KG1 (cell line): ENCODE measurements at regions not wholly inside any gene's neighbourhood (a gene's known extent, or its start where the extent isn't known, plus 50 kb on each side); places are given as distances from the start of the nearest gene placed in this dataset.
"Not testable (repeated sequence)": the region's sequence is repeated elsewhere in the genome, so short reads cannot be mapped to it uniquely, and the experiment has no call there.

Experiments
- DNase-seq: peaks from one replicate; lab custom pipeline; 2025; lab: John Stamatoyannopoulos, UW

DNA sequence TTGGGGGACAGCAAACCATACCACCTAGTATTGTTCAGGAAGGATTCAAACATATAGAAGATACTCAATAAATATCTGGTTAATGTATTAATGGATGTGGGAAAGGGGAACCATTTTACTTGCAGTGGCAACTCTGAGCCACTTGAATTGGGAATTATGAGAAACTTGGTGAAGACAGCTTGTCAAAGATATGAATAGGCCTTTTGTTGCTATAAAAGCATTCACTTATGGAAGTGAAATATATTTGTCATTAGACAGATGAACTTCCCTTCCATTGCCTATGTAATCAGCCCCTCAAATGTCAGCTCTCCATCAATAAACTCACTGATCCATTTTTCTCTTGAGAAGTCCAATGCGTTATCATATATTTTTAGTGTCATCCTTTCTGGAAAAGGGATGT, 56.1 kb downstream of the GPR85 start:
- no peak for DNase-seq

DNA sequence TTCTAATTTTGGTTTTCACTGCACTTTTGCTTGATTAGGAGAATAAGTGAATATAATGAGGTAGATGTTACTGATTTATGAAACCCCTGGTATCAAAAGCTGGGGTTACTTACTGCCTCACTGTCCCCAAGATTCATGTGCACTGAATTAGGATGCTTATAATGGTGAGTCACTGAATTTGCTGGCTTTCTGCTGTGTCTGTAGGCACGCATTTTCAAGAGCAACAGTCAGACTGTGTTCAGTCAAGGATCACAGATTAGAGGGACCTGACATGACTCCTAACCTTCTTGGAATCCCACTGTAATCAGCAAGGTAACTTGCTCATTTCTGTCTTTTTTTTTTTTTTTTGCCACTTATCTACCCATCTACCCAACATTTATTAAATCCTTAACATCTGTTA, 59.7 kb downstream of the GPR85 start:
- DNase-seq, result no peak

DNA sequence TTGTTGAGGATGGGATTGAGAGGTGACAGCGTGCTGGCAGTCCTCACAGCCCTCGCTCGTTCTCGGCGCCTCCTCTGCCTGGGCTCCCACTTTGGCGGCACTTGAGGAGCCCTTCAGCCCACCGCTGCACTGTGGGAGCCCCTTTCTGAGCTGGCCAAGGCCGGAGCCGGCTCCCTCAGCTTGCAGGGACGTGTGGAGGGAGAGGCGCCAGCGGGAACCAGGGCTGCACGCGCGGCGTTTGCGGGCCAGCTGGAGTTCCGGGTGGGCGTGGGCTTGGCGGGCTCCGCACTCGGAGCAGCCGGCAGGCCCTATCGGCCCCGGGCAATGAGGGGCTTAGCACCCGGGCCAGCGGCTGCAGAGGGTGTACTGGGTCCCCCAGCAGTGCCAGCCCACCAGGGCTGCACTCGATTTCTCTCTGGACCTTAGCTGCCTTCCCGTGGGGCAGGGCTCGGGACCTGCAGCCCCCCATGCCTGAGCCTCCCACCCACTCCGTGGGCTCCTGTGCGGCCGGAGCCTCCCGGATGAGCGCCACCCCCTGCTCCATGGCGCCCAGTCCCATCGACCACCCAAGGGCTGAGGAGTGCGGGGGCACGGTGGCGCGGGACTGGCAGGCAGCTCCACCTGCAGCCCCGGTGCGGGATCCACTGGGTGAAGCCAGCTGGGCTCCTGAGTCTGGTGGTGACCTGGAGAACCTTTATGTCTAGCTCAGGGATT, 69.3 kb downstream of the GPR85 start:
- DNase-seq, result not testable (repeated sequence)

DNA sequence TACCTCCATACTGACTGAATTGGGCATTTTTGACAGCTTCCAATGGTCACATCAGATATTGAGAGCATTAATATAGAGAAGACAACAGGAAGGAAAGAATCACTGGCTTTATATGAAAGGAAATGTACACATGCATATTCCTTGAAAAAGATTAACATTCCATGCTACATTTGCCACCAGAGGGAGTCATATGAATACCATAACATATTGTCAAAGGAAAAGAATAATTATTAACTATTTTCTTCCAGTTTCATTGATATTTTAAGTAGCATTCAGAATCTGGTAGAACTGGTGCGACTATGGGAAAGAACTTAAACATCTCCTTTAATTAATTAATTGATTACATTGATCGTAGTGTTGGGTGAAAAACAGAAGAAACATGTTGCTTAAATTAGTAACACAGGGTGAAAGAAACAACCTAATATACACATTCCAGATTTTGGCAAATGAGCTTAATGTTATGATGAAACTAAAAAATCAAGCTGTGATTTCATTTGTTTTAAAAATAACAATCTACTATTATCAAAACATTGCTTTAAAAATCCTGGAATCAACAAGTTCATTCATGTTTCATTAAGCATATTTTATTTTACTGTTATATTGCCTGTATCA, 71.5 kb downstream of the GPR85 start:
- DNase-seq, result no peak

DNA sequence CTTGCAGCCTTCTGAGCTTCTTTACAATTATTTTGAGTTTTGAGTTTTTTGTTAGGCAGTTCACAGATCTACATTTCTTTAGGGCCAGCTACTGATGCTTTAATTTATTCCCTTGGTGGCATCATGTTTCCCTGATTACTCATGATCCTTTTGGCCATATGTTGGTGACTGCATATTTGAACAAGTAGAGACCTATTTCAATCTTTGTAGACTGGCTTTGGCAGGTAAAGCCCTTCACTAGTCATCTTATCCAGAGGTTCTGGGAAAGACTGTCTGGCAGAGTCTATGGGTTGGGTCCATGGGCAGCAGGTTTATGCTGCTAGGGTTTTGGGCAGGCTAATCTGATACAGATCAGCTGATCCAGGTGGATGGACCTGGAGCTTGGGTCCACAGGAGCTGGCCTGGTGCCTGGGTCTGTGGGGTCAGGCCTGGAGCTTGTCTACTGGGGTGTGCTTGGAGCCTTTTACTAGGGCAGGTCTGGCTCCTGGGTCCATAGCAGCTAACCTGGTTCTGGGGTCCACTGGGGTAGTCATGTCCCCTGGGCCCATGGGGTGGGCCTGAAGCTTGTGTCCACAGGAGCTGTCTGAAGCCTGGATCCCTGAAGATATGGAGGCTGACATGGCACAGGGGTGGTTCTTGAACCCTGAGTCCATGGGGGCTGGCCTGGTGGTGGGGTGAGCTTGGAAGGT, 72.7 kb downstream of the GPR85 start:
- DNase-seq, result no peak

DNA sequence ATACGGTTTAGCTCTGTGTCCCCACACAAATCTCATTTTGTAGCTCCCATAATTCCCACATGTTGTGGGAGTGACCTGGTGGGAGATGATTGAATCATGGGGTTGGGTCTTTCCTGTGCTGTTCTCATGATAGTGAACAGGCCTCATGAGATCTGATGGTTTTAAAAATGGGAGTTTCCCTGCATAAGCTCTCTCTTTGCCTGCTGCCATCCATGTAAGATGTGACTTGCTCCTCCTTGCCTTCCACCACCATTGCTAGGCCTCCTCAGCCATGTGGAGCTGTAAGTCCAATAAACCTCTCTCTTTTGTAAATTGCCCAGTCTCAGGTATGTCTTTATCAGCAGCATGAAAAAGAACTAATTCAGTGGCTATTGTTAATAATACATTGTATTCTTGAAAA, 73.8 kb downstream of the GPR85 start:
- not testable (repeated sequence) for DNase-seq

DNA sequence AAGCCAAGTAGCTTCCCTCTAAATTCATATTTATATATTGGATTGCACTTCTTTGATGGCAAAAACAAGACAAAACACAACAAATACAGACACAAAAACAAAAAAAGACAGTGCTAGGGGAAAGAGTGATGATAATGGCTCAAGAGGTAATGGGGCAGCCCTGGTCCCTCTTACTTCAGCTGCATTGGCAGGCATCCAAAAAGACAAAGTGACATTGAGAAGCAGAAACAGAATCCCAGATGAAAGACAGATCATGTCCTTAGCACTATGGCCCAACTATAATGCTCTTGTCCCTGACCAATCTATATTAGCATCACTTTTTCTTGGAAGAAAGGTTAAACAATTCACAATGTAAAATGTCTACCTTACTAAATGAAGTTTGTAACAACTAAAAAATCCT, 76.2 kb downstream of the GPR85 start:
- no peak for DNase-seq

DNA sequence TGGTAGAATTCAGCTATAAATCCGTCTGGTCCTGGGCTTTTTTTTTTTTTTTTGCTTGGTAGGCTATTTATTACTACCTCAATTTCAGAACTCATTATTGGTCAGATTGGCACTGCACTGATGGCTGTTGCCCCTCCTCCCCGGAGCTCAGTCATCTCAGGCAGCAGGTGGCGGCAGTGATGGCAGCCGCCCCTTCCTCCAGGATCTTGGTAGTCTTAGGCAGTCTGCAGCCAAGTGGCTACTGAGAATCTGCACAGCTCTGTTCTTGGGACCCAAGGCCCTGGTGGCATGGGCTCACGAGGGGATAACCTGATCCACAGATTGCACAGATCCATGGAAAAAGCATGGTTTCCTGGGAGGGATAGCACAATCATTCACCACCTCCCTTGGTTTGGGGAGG, 77.9 kb downstream of the GPR85 start:
- no peak for DNase-seq

DNA sequence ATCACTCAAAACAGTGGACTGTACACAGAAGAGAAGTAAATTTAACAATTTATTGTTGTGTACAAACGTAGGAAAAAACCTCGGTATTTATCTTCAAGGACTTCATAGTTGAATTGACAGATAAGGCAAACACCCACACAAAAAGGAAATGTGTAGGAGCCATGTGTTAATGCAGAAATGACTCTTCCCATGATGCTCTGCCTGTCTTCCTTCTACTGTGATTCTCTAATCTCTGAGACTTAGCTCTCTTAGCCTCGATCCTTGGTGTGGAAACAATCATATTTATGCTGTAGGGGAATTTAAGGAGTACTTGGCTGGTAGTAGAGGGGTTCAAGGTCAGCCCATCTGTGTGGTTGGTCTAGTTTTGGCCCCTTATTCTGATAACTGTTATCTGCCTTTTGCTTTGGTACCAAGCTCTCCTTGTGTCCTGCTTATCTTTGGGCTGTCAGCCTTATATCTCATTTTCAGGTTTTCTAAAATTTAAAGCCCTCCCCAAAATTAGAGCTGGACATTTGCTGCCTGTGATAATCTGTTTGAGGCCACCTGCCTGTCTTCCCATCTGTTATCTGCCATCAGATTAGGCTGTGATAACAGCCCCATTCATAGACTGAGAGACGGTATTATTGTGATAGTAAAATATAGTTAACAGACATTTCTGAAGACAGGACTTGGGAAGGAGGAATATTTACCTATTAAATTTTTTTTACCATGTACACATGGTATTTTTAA, 81.7 kb downstream of the GPR85 start:
- no peak for DNase-seq

DNA sequence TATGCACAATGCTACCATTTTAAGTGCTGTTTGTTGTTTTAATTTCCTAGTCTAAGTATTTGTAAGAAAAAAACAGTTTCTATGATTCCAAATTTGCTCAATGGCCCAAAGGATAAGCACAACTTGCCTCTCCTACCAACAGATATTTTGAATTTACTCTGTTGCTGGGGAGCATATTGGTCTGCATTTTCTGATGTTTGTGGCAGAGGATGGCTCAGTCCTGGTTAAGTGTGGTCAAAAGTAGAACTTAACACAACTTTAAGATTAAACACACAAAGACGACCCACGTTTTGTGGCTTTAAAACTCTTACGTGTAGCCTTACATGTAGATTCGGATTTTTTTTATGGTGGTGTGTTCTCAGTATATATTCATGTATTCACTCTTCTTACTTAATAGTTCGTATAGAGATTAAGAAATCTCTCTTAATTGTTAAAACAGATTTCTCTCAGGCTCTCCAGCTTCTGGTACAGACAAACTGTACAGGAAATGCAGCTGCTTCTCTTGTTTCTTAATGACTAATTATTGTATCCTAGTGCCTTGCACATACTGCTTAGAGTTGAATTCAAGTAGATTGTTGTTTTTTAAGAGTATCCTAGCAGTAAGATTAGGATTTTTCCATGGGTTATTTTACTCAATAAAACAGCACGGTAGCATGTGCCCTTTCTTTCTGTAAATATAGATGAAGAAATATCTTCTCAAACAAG, 86.2 kb downstream of the GPR85 start:
- DNase-seq, result no peak

DNA sequence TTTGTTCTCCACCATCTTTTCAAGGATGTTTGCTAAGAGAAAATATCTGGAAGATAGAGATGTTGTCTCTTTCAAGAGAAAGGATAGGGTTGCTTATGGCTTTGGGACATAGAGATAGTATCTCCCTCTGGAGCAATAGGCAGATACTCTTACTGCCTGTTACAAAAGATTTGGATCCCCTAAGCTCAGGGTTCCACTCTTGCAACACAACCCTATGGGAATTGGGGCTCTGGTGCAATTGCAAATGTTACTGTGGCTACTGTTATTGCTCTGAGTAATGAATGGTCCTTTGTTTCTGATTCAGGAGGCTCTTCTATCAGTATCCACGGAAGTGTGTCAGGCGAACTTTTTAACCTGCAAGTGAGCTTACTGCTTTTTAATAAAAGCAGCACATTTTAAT, 88.8 kb downstream of the GPR85 start:
- DNase-seq, result no peak

DNA sequence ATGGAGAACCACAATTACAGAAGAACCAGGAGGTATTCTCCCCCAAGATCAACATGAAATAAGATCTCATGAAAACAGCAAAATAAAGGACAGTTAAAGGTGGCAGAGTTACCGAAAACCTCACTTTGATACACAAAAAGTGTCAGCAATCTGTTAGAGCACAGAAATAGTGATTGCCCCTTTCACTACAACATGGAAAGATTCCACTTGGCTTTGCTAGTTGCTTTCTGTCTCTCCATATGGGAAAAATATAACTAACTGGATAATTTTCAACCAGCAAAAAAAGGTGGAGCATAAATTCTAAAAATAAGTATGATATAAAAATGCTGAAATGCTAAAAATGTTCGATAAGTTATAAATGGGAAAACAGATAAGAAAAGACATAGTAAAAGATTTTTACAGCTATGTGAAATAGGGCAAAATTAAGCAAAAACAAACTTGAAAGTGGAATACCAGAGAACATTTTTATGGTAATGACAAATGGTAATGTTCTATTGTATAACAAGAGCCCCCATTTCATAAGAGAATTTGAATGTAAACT, 90.2 kb downstream of the GPR85 start:
- no peak for DNase-seq

DNA sequence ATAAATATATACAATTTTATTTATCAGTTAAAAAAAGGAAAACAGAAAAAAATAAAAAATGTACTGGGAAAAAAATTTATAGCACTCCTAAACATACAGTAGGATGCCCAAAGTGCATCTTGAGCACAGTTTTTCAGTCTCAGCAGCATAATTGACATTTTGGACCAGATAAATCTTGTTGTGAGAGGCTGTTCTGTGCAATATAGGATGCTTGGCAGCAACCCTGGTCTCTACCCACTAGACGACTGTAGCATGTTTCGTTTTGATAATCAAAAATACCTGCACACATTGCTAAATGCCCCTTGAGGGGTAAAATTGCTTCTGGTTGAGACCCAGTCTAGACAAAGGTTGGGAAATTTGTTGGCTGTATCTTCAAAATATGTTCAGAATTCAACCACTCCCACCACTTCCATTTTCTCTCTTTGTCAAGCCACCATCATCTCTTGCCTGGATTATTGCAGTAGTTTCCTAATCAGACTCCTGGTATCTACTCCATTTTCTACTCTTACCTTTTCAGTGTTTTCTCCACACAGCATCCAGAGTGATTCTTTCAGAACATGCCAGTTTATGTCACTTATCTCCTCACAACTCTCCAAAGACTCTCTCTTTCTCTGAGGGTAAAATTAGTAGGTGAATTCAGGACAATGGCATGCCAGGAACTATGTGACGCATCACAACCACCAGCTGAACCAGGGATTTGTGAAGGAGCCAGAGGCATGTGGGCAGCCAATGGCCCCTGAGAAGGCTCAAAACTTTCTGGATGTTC, 91.4 kb downstream of the GPR85 start:
- no peak for DNase-seq

DNA sequence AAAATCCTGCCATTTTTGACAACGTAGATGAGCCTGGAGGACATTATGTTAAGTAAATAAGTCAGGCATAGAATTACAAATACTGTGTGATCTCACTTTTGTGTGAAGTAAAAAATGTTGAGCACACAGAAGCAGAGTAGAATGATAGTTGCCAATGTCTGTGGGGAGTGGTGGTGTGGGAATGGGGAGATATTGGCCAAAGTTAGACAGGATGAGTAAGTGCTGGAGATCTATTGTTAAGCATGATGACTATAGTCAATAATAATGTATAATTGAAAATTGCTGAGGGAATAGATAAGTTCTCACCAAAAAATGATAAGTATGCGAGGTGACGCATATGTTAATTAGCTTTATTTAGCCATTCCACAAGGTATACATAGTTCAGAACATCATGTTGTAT, 92.0 kb downstream of the GPR85 start:
- no peak for DNase-seq

DNA sequence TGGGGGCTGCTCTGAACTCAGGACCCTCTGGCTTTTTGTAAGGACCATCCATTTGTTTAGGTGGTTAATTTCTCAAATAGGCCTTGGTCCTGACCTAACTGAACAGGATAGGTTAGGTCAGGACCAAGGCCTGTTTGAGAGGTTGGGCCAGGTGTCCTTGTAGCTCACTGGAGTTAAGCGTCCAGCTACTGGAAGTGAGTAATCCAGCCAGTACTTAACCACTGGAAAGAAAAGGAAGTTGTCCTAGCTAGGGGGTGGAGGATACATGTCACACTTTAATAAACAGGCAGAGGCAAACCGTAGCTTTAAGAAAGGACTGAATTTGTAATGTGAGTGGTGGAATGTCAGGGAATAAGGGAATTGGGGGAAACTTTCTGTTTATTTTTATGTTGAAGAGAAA, 96.0 kb downstream of the GPR85 start:
- no peak for DNase-seq

DNA sequence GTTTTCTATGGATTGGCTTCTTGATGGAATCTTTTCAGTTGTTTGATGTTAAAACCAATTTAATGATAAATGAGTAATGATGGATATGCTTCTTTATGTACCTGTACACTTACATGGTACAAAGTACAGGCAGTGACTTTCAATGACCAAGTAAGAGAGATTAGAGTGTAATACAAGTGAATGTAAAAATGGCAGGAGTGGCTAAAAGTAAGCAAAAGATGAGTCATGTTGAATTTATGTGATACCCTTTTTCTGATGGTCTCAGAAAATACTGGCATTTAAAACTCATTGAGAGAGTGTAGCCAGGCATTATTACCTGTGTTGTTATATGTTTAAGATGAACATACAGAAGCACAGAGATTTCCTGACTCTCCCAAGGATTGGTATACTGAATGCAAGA, 97.1 kb downstream of the GPR85 start:
- DNase-seq, result no peak

DNA sequence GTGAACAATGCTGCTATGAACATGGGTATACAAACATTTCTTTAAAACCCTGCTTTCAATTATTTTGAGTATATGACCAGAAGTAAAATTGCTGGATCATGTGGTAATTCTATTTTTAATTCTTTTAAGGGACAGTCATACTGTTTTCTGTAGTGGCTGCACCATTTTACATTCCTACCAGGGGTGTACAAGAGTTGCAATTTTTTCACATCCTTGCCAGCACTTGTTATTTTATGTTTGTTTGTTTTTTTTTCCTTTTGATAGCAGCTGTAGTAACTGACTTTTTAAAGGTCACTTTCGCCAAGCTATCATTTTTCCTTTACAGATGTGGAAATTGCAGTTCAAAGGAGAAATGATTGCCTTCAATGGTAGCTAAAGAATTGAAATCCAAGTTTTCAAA, 99.5 kb downstream of the GPR85 start:
- DNase-seq, result no peak

DNA sequence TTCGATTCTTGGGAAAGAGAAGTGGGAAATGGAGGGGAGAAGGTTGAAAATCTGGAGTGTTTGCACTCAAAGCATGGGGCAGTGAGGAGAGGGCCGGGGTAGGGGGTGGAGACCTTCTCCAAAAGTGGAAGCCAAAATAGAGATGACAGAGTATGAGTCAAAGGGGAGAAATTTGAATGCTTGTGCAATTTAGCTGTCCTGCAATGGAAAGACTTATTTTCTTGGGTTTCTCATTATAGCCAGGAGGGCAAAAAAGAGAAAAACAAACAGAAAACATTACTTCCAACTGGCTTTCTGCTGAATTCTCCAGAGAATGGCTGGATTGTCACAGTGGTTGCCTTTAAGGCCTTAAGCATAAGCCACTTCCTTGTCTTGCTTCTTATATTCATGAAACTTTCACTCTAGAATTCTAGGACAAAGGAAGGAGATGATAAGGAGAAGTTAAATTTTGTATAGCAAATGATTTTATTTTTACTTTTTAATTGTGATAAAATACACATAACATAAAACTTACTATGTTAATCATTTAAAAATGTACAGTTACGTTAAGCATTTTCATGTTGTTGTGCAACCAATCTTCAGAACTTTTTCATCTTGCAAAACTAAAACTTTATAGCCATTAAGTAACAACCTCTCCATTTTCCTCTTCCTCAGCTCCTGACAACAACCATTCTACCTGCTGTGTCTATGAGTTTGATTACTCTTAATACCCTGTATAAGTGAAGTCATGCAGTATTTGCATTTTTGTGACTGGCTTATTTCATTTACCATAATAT, 100.2 kb downstream of the GPR85 start:
- no peak for DNase-seq

DNA sequence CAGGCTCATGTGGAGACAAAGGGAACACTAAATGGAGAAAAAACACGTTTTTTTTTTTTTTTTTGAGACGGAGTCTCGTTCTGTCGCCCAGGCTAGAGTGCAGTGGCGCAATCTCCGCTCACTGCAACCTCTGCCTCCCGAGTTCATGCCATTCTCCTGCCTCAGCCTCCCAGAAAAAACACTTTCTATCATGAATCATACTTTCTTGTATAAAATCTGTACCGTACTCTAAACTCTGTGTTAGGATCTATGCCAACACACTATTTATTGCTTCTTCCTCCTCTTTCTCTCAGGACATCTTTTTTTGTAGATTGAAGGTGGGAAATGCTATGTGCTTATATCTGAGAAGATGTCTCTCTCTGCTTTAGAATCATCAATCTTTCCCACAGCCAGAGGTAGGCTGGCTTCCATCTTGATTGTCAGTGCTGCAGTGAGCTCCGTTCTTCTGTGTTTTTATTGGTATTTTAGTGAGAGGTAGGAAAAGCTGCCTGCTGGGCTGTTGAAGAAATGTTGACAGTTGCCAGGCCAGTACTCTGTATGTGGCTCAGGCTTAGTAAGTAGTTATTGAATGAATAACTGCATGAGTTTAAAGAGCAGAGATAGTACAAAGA, 101.1 kb downstream of the GPR85 start:
- no peak for DNase-seq
